HEK293T (cell line): ENCODE measurements at regions not wholly inside any gene's neighbourhood (a gene's known extent, or its start where the extent isn't known, plus 50 kb on each side); places are given as distances from the start of the nearest gene placed in this dataset.

Experiments
- CTCF ChIA-PET: fragments of 350-600 bp; formaldehyde crosslinking; extraction: SDS; loops from one replicate; lab custom pipeline; 2021; ENCODE audit warnings: antibody characterized with exemption, inconsistent platforms; lab: Yijun Ruan, JAX
- POLR2A ChIA-PET: fragments of 350-600 bp; formaldehyde crosslinking; extraction: SDS; loops from one replicate; lab custom pipeline; 2020; ENCODE audit warnings: antibody characterized with exemption, inconsistent platforms; lab: Yijun Ruan, JAX
- DNase-seq: peaks from one replicate; pipeline ENCODE4 v3.0.0; 2012; ENCODE audit warnings: mixed read lengths; ENCODE audit errors: extremely low spot score
- ARNT ChIP-seq: fragments of 450-650 bp; IDR thresholded peaks from 2 replicates; pipeline ENCODE4 v1.6.1; 2017; ENCODE audit warnings: mild to moderate bottlenecking
- BHLHE40 ChIP-seq: fragments of 450-650 bp; IDR thresholded peaks from 2 replicates; pipeline ENCODE4 v1.6.1; 2016; ENCODE audit warnings: mild to moderate bottlenecking, moderate library complexity, borderline replicate concordance
- CTBP1 ChIP-seq: fragments of 450-650 bp; IDR thresholded peaks from 2 replicates; pipeline ENCODE4 v1.6.1; 2016; ENCODE audit warnings: borderline replicate concordance
- ELF4 ChIP-seq: fragments of 450-650 bp; IDR thresholded peaks from 2 replicates; pipeline ENCODE4 v1.6.1; 2017; ENCODE audit warnings: antibody characterized with exemption
- FOXA1 ChIP-seq: fragments of 450-650 bp; IDR thresholded peaks from 2 replicates; pipeline ENCODE4 v1.6.1; 2016; ENCODE audit warnings: mild to moderate bottlenecking
- FOXK2 ChIP-seq: fragments of 450-650 bp; IDR thresholded peaks from 2 replicates; pipeline ENCODE4 v1.6.1; 2016; ENCODE audit warnings: mild to moderate bottlenecking
- FOXM1 ChIP-seq: fragments of 450-650 bp; IDR thresholded peaks from 2 replicates; pipeline ENCODE4 v1.6.1; 2017; ENCODE audit warnings: mild to moderate bottlenecking, borderline replicate concordance
- HDGF ChIP-seq: fragments of 450-650 bp; IDR thresholded peaks from 2 replicates; pipeline ENCODE4 v1.6.1; 2017; ENCODE audit warnings: antibody characterized with exemption, borderline replicate concordance
- L3MBTL2 ChIP-seq: fragments of 450-650 bp; conservative IDR thresholded peaks from 2 replicates; pipeline ENCODE4 v1.6.1; 2016; ENCODE audit warnings: mild to moderate bottlenecking
- LEF1 ChIP-seq: fragments of 450-650 bp; IDR thresholded peaks from 2 replicates; pipeline ENCODE4 v1.6.1; 2017; ENCODE audit warnings: mild to moderate bottlenecking, borderline replicate concordance
- NFRKB ChIP-seq: fragments of 450-650 bp; IDR thresholded peaks from 2 replicates; pipeline ENCODE4 v1.6.1; 2016; ENCODE audit warnings: mild to moderate bottlenecking, moderate library complexity
- SP1 ChIP-seq: fragments of 450-650 bp; IDR thresholded peaks from 2 replicates; pipeline ENCODE4 v1.6.1; 2017
- SUZ12 ChIP-seq: fragments of 450-650 bp; IDR thresholded peaks from 2 replicates; pipeline ENCODE4 v1.6.1; 2016; ENCODE audit warnings: mild to moderate bottlenecking
- TARDBP ChIP-seq: fragments of 450-650 bp; IDR thresholded peaks from 2 replicates; pipeline ENCODE4 v1.6.1; 2016
- ZNF384 ChIP-seq: fragments of 450-650 bp; IDR thresholded peaks from 2 replicates; pipeline ENCODE4 v1.6.1; 2016
- TF ChIP-seq, protein P1 (sequence below): fragments of 450-650 bp; IDR thresholded peaks from 2 replicates; pipeline ENCODE4 v1.6.1; 2016

DNA sequence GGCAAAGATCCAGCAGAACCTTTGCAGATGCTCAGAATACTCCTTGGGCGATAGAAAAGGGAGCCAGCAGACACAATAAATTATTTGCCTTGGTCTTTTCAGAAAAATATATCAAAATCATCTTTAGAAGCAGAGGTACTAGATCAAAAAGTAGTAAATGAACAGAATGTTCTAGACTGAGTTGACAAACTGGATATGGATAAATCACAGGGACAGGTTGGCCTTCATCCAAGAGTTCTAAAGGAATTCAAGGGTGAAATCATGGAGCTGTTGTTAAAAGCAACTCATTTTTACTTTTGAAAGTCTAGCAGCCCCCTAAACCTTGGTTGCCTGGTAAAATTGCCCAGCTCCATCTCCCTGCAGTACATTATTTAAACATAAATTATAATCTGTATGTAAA is 99.1 kb downstream of the PLCE1 start:
- POLR2A ChIA-PET: no interaction called here
- TF ChIP-seq L3MBTL2: no peak
- CTCF ChIA-PET: no interaction called here
- DNase-seq: no peak

- no peak for DNase-seq
- no peak for TF ChIP-seq NFRKB
- TF ChIP-seq L3MBTL2: no peak
- no peak for TF ChIP-seq FOXM1
- TF ChIP-seq SUZ12: no peak
- no peak for TF ChIP-seq SP1
- TF ChIP-seq ARNT: no peak
- no peak for TF ChIP-seq CTBP1
- TF ChIP-seq TARDBP: no peak
- TF ChIP-seq ELF4: no peak
- TF ChIP-seq ZNF384: no peak
- no peak for TF ChIP-seq FOXA1
- TF ChIP-seq HDGF: no peak
- TF ChIP-seq BHLHE40: no peak
- no peak for TF ChIP-seq FOXK2
- no peak for TF ChIP-seq LEF1
- TF ChIP-seq, protein P1, sequence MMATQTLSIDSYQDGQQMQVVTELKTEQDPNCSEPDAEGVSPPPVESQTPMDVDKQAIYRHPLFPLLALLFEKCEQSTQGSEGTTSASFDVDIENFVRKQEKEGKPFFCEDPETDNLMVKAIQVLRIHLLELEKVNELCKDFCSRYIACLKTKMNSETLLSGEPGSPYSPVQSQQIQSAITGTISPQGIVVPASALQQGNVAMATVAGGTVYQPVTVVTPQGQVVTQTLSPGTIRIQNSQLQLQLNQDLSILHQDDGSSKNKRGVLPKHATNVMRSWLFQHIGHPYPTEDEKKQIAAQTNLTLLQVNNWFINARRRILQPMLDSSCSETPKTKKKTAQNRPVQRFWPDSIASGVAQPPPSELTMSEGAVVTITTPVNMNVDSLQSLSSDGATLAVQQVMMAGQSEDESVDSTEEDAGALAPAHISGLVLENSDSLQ: no peak
- POLR2A ChIA-PET: no interaction called here
- CTCF ChIA-PET: no interaction called here
These were observed 99.7 kb downstream of the PLCE1 start for GRCh38 chr10:94093286-94093905.

- CTCF ChIA-PET: no interaction called here
- TF ChIP-seq SUZ12 (no peak), HDGF (no peak), CTBP1 (no peak), FOXA1 (no peak), BHLHE40 (no peak), L3MBTL2 (no peak), ARNT (no peak), NFRKB (no peak), LEF1 (no peak), SP1 (no peak), ZNF384 (no peak), FOXK2 (no peak), ELF4 (no peak), FOXM1 (no peak), TARDBP (no peak)
- TF ChIP-seq, protein P1: no peak
These were observed 100.8 kb downstream of the PLCE1 start for GRCh38 chr10:94094540-94094939.

GRCh38 chr10:94097656-94098055 is 103.9 kb downstream of the PLCE1 start:
- TF ChIP-seq ZNF384 (no peak), ELF4 (no peak), L3MBTL2 (no peak), NFRKB (no peak), TARDBP (no peak), BHLHE40 (no peak), FOXA1 (no peak)
- TF ChIP-seq, protein P1: no peak
- ChIA-PET POLR2A (interaction anchor here (1.2 kb wide), 1 partner anchor 10 kb away, joined by 3 read pairs; no protein-coding TSS in a partner anchor), CTCF (interaction anchor here (1.5 kb wide), 1 partner anchor 181 kb away, joined by 3 read pairs; no protein-coding TSS in a partner anchor)
- no peak for DNase-seq

More at GRCh38 chr10:94094540-94094939, 100.8 kb downstream of the PLCE1 start:
- DNase-seq: no peak
- POLR2A ChIA-PET: no interaction called here

DNA sequence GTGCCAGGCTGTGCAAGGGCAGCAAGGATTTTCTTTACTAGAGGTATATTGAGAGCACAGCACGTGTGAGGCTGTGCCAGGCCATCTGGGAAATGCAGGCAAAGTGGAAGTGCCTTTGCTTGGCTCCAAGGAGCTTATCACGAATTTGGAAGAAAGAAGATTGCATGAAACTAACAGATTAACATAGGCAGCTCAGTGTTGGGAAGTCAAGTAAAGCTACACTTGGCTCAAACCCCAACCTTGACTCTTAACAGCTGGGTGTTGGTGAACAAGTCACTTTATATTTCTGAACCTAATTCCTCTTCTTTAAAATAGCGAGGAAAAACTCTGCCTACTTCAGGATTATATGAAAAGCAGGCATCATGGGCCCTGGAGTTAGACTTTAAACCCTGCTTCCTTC is 105.2 kb downstream of the PLCE1 start:
- TF ChIP-seq L3MBTL2 (no peak), LEF1 (no peak), SUZ12 (no peak), CTBP1 (no peak)
- TF ChIP-seq, protein P1: no peak
- DNase-seq: no peak
- POLR2A ChIA-PET: interaction anchor here (1.1 kb wide), 1 partner anchor 13 kb away, joined by 3 read pairs; no protein-coding TSS in a partner anchor
- CTCF ChIA-PET: no interaction called here

DNA sequence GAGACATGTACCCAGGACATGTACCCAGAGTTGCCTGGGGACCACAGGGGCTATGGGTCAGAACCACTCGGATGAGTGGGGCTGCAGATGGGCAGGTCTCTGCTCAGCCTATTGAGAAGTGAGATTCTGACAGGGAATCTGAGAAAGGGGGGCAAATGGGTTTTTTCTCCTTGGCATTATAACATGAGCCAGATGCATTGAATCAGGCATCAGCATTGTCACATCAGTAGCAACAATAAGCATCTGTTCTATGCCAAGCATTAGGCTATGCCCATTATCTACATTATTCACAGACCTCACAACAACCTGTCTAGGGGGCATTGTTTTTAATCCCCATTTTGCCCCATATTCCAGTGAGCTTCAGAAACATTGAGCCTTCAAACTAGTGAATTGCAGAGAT is 108.2 kb downstream of the PLCE1 start:
- TF ChIP-seq ZNF384: no peak
- no peak for TF ChIP-seq CTBP1
- no peak for TF ChIP-seq LEF1
- TF ChIP-seq BHLHE40: no peak
- no peak for DNase-seq
- ChIA-PET CTCF (no interaction called here), POLR2A (no interaction called here)

GRCh38 chr10:94102436-94102835 is 108.7 kb downstream of the PLCE1 start:
- ChIA-PET POLR2A (no interaction called here), CTCF (no interaction called here)
- no peak for TF ChIP-seq L3MBTL2
- DNase-seq: no peak
